Stomach (tissue), 8 donors: ENCODE measurements at regions not wholly inside any gene's neighbourhood (a gene's known extent, or its start where the extent isn't known, plus 50 kb on each side); places are given as distances from the start of the nearest gene placed in this dataset.

ENCODE experiments used
- DNase-seq, 2 donors: peaks; one replicate each; pipeline versions ENCODE4 v3.0.0 to v3.0.0-alpha.2; 2013 to 2019
- H3K27ac ChIP-seq, 5 donors: fragments of 200-600 bp in 4 of 5; sonication (generic) in 4 of 5; one replicate each; pipeline ENCODE4 v1.5.1; 2013 to 2019; ENCODE audit warnings: mild to moderate bottlenecking in 1 of 5, moderate library complexity in 1 of 5
- H3K27me3 ChIP-seq, 3 donors: fragments of 200-600 bp; sonication (generic); one replicate each; pipeline ENCODE4 v1.5.1; 2017 to 2019; ENCODE audit warnings: mixed run types in 1 of 3
- H3K36me3 ChIP-seq, 4 donors: fragments of 200-600 bp; sonication (generic); 1 replicate in 3 of 4; 2 replicates in 1 of 4; pipeline ENCODE4 v1.5.1; 2016 to 2019
- H3K4me1 ChIP-seq, 4 donors: fragments of 200-600 bp; sonication (generic); one replicate each; pipeline ENCODE4 v1.5.1; 2016 to 2019
- H3K4me3 ChIP-seq, 4 donors: fragments of 200-600 bp; sonication (generic) in 3 of 4; one replicate each; pipeline ENCODE4 v1.5.1; 2016 to 2019; ENCODE audit warnings: mild to moderate bottlenecking in 1 of 4
- H3K9me3 ChIP-seq, 4 donors: fragments of 200-600 bp; sonication (generic); one replicate each; pipeline ENCODE4 v1.5.1; 2016 to 2019
- EP300 ChIP-seq: sonication (generic); formaldehyde crosslinking; IDR thresholded peaks from one replicate; pipeline ENCODE4 v1.6.1; 2017; ENCODE audit warnings: antibody characterized with exemption
- POLR2A ChIP-seq, 4 donors: fragments of 450-650 bp; IDR thresholded peaks; one replicate each; pipeline ENCODE4 v1.6.1; 2016; ENCODE audit warnings: antibody characterized with exemption in 4 of 4, control low read depth in 2 of 4, mild to moderate bottlenecking in 1 of 4, moderate library complexity in 1 of 4
- POLR2AphosphoS5 ChIP-seq, 3 donors: sonication (generic); formaldehyde crosslinking; IDR thresholded peaks; one replicate each; pipeline ENCODE4 v1.6.1; 2016; ENCODE audit warnings: antibody characterized with exemption in 3 of 3
- WGBS, 5 donors: extraction: QIAGEN DNeasy Blood & Tissue Kit in 3 of 5; methylation state at CpG; one replicate each; pipeline versions ENCODE4 v1.1.5 to v1.1.7; 2013 to 2018; 5-methylcytosine and 5-hydroxymethylcytosine counted together
- intact Hi-C: fragments of 100-400 bp; cut with DNase I; formaldehyde crosslinking; loops from one replicate; pipeline ENCODE4 v1.15.1; 2023; ENCODE audit warnings: low total_unique reads
- TF ChIP-seq, protein P1 (sequence below), 7 experiments: fragments of 450-650 bp in 4 of 7; fragments of 200-600 bp in 3 of 7; sonication (generic) in 3 of 7; IDR thresholded peaks; one replicate each; pipeline ENCODE4 v1.5.1; 2016 to 2019; ENCODE audit warnings: antibody characterized with exemption in 7 of 7, control low read depth in 2 of 7, mild to moderate bottlenecking in 1 of 7
- donor health status: healthy with polysubstance abuse.
- donor health status: Bipolar disorder and iron deficiency.
- donor health status: healthy.

DNA sequence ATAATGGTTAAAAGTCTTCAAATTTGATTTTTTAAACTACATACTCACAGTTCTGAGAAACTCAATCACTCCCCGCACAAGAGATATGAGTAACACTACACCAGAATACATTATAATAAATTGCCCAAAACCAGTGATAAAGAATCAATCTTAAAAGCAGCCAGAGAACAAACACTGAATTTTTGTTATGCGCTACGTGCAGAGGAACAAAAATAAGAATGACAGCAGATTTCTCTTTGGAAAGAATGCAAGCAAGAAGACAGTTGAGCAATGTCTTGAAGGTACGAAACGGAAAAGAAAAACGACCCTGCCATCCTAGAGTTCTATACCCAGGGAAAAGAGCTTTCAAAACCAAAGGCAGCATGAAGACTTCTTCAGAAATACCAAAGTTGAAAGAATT lies 216.7 kb downstream of the TTLL2 start:
- TF ChIP-seq POLR2A (IDR thresholded peaks at IDR 0.05): no peak
- TF ChIP-seq, protein P1, sequence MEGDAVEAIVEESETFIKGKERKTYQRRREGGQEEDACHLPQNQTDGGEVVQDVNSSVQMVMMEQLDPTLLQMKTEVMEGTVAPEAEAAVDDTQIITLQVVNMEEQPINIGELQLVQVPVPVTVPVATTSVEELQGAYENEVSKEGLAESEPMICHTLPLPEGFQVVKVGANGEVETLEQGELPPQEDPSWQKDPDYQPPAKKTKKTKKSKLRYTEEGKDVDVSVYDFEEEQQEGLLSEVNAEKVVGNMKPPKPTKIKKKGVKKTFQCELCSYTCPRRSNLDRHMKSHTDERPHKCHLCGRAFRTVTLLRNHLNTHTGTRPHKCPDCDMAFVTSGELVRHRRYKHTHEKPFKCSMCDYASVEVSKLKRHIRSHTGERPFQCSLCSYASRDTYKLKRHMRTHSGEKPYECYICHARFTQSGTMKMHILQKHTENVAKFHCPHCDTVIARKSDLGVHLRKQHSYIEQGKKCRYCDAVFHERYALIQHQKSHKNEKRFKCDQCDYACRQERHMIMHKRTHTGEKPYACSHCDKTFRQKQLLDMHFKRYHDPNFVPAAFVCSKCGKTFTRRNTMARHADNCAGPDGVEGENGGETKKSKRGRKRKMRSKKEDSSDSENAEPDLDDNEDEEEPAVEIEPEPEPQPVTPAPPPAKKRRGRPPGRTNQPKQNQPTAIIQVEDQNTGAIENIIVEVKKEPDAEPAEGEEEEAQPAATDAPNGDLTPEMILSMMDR (IDR thresholded peaks at IDR 0.05): no peak
- no peak for TF ChIP-seq POLR2AphosphoS5 (IDR thresholded peaks at IDR 0.05)
- no peak for TF ChIP-seq EP300
- 92 to 94% (median 92%) methylated on average over 6 of the region's 6 CpGs for WGBS, 5 donors
- Histone ChIP-seq H3K4me3 (no peak overlapping the region), H3K27ac (no peak overlapping the region), H3K4me1 (peaks cover 0 to 6% (median 3%) of the 10 kb centered on the region in 4 donors), H3K36me3 (no peaks in the 10 kb centered on the region), H3K27me3 (no peaks in the 10 kb centered on the region), H3K9me3 (no peaks in the 10 kb centered on the region)
- intact Hi-C loops: no loop called here
- DNase-seq: no peak

DNA sequence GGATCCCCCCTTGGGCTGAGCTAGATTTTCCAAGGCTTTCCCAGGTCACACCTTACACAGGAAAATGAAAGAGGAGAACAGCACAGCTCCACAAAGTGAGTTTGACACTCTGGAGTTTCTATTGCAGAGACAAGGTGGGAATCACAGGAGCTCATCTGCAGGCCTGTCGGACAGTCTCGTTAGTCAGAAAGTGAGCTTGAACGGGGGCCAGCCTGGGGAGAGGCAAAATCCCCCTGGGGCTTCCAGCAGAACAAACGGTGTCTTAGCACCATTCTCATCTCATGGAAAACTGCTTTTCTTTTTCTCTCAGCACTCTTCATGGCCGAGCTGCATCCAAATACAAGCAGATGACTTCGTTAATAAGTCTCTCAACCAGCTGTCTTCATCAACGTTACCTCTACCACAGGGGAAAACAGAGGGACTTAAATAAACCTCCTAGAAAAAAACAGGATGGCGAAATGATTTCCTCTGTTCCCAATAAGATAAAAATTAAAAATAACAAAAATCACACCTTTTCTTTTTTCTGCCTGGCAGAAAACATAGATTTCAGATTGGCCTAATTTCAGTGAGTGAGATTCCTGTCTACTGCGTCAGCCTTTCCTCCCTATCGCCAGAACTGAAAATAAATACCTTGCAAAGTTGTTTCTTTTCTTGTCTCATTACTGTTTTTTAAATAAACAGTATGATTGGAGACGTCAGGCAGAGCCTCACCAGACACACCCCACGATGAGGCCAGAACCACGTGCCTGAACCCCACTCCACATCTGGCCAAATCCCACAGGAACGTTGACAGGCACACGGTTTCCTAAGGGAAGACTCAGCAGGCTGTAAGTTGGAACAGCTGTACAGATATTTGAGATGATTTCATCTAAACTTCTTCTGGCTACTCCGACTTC lies 219.0 kb downstream of the TTLL2 start:
- no peaks in the 10 kb centered on the region for H3K36me3 ChIP-seq
- H3K27me3 ChIP-seq: no peaks in the 10 kb centered on the region
- 52 to 65% (median 59%) methylated on average over 16 of the region's 16 CpGs for WGBS, 5 donors
- H3K4me1 ChIP-seq: peaks cover 0 to 6% (median 3%) of the 10 kb centered on the region in 4 donors
- peak in 1 of 2 donors; percentile 75 for DNase-seq
- peak overlapping the region in 4 of 5 donors; percentile 9 to 59 (median 14) for H3K27ac ChIP-seq
- no peaks in the 10 kb centered on the region for H3K9me3 ChIP-seq
- TF ChIP-seq POLR2AphosphoS5 (IDR thresholded peaks at IDR 0.05): peak in 1 of 3 donors; percentile 27
- TF ChIP-seq, protein P1 (IDR thresholded peaks at IDR 0.05): no peak
- H3K4me3 ChIP-seq: no peak overlapping the region
- intact Hi-C loops: no loop called here

DNA sequence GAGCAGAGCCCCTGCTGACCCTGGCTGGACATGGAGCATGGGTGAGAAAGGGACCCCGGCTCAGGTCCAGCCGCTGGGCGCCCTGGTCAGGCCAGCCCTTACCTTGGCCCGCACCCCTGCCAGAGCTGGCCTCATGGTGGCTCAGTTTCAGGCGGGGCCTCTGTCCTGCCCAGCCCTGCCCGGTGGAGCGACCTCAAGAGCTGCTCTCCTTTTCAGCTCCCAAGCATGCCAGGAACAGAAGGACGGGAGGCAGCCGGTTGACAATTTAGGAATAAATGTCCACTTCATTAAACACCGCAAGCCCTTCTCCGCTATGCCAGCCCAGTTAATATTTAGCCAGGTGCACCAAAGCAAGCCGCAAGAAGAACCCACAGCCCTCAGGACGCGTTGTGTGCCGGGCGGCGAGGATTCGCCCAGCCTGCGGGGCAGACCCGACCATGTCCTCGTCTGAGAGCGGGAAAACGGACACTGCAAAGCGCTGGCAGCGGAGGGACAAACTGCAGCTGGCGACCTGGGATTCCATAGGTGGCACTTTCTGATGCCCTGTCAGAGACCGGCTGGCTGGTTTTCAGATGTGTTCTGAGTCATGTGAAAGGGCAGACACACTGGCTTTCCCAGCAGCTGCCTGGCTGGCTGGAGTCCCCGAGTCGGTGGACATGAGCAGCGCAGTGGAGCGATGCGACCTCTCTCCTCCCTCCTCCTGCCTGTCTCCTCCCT lies 221.9 kb downstream of the TTLL2 start:
- Histone ChIP-seq H3K4me3 (no peak overlapping the region), H3K27me3 (no peaks in the 10 kb centered on the region), H3K9me3 (no peaks in the 10 kb centered on the region), H3K4me1 (peaks cover 3 to 22% (median 16%) of the 10 kb centered on the region in 4 donors), H3K27ac (no peak overlapping the region), H3K36me3 (no peaks in the 10 kb centered on the region)
- no peak for DNase-seq
- intact Hi-C loops: no loop called here
- WGBS, 5 donors: 87 to 95% (median 92%) methylated on average over 28 to 32 of the region's 32 CpGs
- no peak for TF ChIP-seq POLR2A (IDR thresholded peaks at IDR 0.05)
- no peak for TF ChIP-seq POLR2AphosphoS5 (IDR thresholded peaks at IDR 0.05)
- TF ChIP-seq, protein P1 (IDR thresholded peaks at IDR 0.05): no peak

DNA sequence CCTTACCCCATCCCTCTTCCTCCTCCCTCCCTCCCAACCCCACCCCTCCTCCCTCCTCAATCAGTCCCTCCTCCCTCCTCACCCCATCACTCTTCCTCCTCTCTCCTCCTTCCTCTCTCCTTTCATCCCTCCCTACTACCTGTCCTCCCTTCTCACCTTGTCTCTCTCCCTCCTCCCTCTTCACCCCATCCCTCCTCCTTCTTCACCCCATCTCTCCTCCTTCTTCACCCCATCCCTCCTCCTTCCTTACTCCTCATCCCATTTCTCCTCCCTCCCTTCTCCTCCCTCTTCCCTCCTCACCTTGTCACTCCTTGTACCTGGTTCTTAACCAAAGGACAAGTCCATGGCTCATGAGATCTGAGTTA lies 222.4 kb downstream of the TTLL2 start:
- Histone ChIP-seq H3K4me3 (no peak overlapping the region), H3K9me3 (no peaks in the 10 kb centered on the region), H3K27ac (no peak overlapping the region), H3K27me3 (no peaks in the 10 kb centered on the region), H3K4me1 (peaks cover 3 to 25% (median 17%) of the 10 kb centered on the region in 4 donors), H3K36me3 (no peaks in the 10 kb centered on the region)
- intact Hi-C loops: no loop called here
- DNase-seq: no peak
- TF ChIP-seq POLR2AphosphoS5 (IDR thresholded peaks at IDR 0.05) (no peak), POLR2A (IDR thresholded peaks at IDR 0.05) (no peak), EP300 (no peak)
- TF ChIP-seq, protein P1 (IDR thresholded peaks at IDR 0.05): no peak
